GM19351 (cell line): ENCODE measurements at regions not wholly inside any gene's neighbourhood (a gene's known extent, or its start where the extent isn't known, plus 50 kb on each side); places are given as distances from the start of the nearest gene placed in this dataset.

Experiments
- ATAC-seq: cut with Tn5 transposase; IDR thresholded peaks from one replicate; pipeline ENCODE4 v1.9.1; 2021; ENCODE audit warnings: mild to moderate bottlenecking, moderate library complexity; ENCODE audit not compliant: unreplicated experiment

- ATAC-seq = no peak
Measured at GRCh38 chrX:17206584-17206983, 168.4 kb upstream of the NHS start.

- ATAC-seq = no peak
Measured at GRCh38 chrX:17214962-17215361, 160.0 kb upstream of the NHS start.

- ATAC-seq = no peak
Measured at GRCh38 chrX:17226736-17227135, 148.3 kb upstream of the NHS start.

- no peak for ATAC-seq
Measured at GRCh38 chrX:17237146-17237545, 137.9 kb upstream of the NHS start.

GRCh38 chrX:17242470-17242869, 132.5 kb upstream of the NHS start:
- ATAC-seq = peak; percentile 88

GRCh38 chrX:17247144-17247543, 127.9 kb upstream of the NHS start:
- ATAC-seq = no peak

GRCh38 chrX:17262123-17262522, 112.9 kb upstream of the NHS start:
- ATAC-seq = no peak

- no peak for ATAC-seq
Measured at GRCh38 chrX:17266136-17266535, 108.9 kb upstream of the NHS start.

- no peak for ATAC-seq
Measured at GRCh38 chrX:17278961-17279360, 96.0 kb upstream of the NHS start.

- ATAC-seq = no peak
Measured at GRCh38 chrX:17285983-17286382, 89.0 kb upstream of the NHS start.

GRCh38 chrX:17291171-17291900, 83.7 kb upstream of the NHS start:
- ATAC-seq = no peak

- no peak for ATAC-seq
Measured at GRCh38 chrX:17292111-17292527, 82.9 kb upstream of the NHS start.

GRCh38 chrX:17294561-17294960, 80.4 kb upstream of the NHS start:
- ATAC-seq = no peak

- ATAC-seq = no peak
Measured at GRCh38 chrX:17295791-17296190, 79.2 kb upstream of the NHS start.

- ATAC-seq = no peak
Measured at GRCh38 chrX:17298564-17298963, 76.4 kb upstream of the NHS start.

GRCh38 chrX:17299206-17299605, 75.8 kb upstream of the NHS start:
- ATAC-seq = no peak

GRCh38 chrX:17323397-17323796, 51.6 kb upstream of the NHS start:
- ATAC-seq = no peak
